ENCODE measurements at regions not wholly inside any gene's neighbourhood (a gene's known extent, or its start where the extent isn't known, plus 50 kb on each side); places are given as distances from the start of the nearest gene placed in this dataset.

- in situ Hi-C loops (cut with MboI; ENCODE audit: low sequenced_read_pairs, unreplicated experiment) = no loop called here
- no peak for TF ChIP-seq CTCF (IDR thresholded peaks at IDR 0.05; ENCODE audit: borderline replicate concordance, control extremely low read depth, extremely low read depth, insufficient read depth, missing control alignments)
- no peak for DNase-seq (ENCODE audit: low spot score)
Measured at GRCh38 chr5:8570528-8570927, 701.6 kb downstream of the MTRR start.

- DNase-seq (ENCODE audit: low spot score) = no peak
- in situ Hi-C loops (cut with MboI; ENCODE audit: low sequenced_read_pairs, unreplicated experiment) = no loop called here
- no peak for TF ChIP-seq CTCF (IDR thresholded peaks at IDR 0.05; ENCODE audit: borderline replicate concordance, control extremely low read depth, extremely low read depth, insufficient read depth, missing control alignments)
Measured at GRCh38 chr5:8576178-8576577, 707.2 kb downstream of the MTRR start.

- in situ Hi-C loops (cut with MboI; ENCODE audit: low sequenced_read_pairs, unreplicated experiment) = no loop called here
- TF ChIP-seq CTCF (IDR thresholded peaks at IDR 0.05; ENCODE audit: borderline replicate concordance, control extremely low read depth, extremely low read depth, insufficient read depth, missing control alignments) = no peak
- DNase-seq (ENCODE audit: low spot score) = peak; percentile 22
Measured at GRCh38 chr5:8577792-8578191, 708.8 kb downstream of the MTRR start.

GRCh38 chr5:8580298-8580697, 711.4 kb downstream of the MTRR start:
- in situ Hi-C loops (cut with MboI; ENCODE audit: low sequenced_read_pairs, unreplicated experiment) = no loop called here
- DNase-seq (ENCODE audit: low spot score) = no peak
- TF ChIP-seq CTCF (IDR thresholded peaks at IDR 0.05; ENCODE audit: borderline replicate concordance, control extremely low read depth, extremely low read depth, insufficient read depth, missing control alignments) = no peak

- in situ Hi-C loops (cut with MboI; ENCODE audit: low sequenced_read_pairs, unreplicated experiment) = no loop called here
Measured at GRCh38 chr5:8581047-8581446, 712.1 kb downstream of the MTRR start.

GRCh38 chr5:8585230-8586018, 716.5 kb downstream of the MTRR start:
- in situ Hi-C loops (cut with MboI; ENCODE audit: low sequenced_read_pairs, unreplicated experiment) = no loop called here
- DNase-seq (ENCODE audit: low spot score) = no peak
- TF ChIP-seq CTCF (IDR thresholded peaks at IDR 0.05; ENCODE audit: borderline replicate concordance, control extremely low read depth, extremely low read depth, insufficient read depth, missing control alignments) = no peak

More at GRCh38 chr5:8581047-8581446, 712.1 kb downstream of the MTRR start:
- TF ChIP-seq CTCF (IDR thresholded peaks at IDR 0.05; ENCODE audit: borderline replicate concordance, control extremely low read depth, extremely low read depth, insufficient read depth, missing control alignments) = no peak
- no peak for DNase-seq (ENCODE audit: low spot score)
